Suprapubic skin (tissue), 4 donors: ENCODE measurements at regions not wholly inside any gene's neighbourhood (a gene's known extent, or its start where the extent isn't known, plus 50 kb on each side); places are given as distances from the start of the nearest gene placed in this dataset.

Source experiments
- DNase-seq, 2 donors: peaks; one replicate each; pipeline ENCODE4 v3.0.0-alpha.2; 2019; ENCODE audit warnings: low spot score in 2 of 2
- H3K27ac ChIP-seq: fragments of 200-600 bp; sonication (generic); one replicate; pipeline ENCODE4 v1.5.1; 2019
- H3K27me3 ChIP-seq: fragments of 200-600 bp; sonication (generic); one replicate; pipeline ENCODE4 v1.5.1; 2019
- H3K36me3 ChIP-seq: fragments of 200-600 bp; sonication (generic); one replicate; pipeline ENCODE4 v1.5.1; 2019
- H3K4me1 ChIP-seq: fragments of 200-600 bp; sonication (generic); one replicate; pipeline ENCODE4 v1.5.1; 2019
- H3K4me3 ChIP-seq: fragments of 200-600 bp; sonication (generic); one replicate; pipeline ENCODE4 v1.5.1; 2019; ENCODE audit warnings: mild to moderate bottlenecking
- H3K9me3 ChIP-seq: fragments of 200-600 bp; sonication (generic); one replicate; pipeline ENCODE4 v1.5.1; 2019
- CTCF ChIP-seq, 2 donors: fragments of 200-600 bp in 1 of 2; fragments of 450-650 bp in 1 of 2; sonication (generic) in 1 of 2; IDR thresholded peaks; one replicate each; pipeline ENCODE4 v1.5.1; 2016 to 2019; ENCODE audit warnings: antibody characterized with exemption in 2 of 2, mild to moderate bottlenecking in 1 of 2, moderate library complexity in 1 of 2
- EP300 ChIP-seq: sonication (generic); formaldehyde crosslinking; IDR thresholded peaks from one replicate; pipeline ENCODE4 v1.6.1; 2017; ENCODE audit warnings: antibody characterized with exemption
- POLR2A ChIP-seq, 2 donors: fragments of 450-650 bp; IDR thresholded peaks; one replicate each; pipeline ENCODE4 v1.6.1; 2017; ENCODE audit warnings: antibody characterized with exemption in 2 of 2, mild to moderate bottlenecking in 2 of 2, moderate library complexity in 2 of 2
- POLR2AphosphoS5 ChIP-seq, 3 donors: sonication (generic); formaldehyde crosslinking; IDR thresholded peaks; one replicate each; pipeline ENCODE4 v1.6.1; 2017; ENCODE audit warnings: antibody characterized with exemption in 3 of 3
- WGBS: methylation state at CpG from one replicate; pipeline ENCODE4 v1.1.5; 2018; 5-methylcytosine and 5-hydroxymethylcytosine counted together

GRCh38 chr12:86543716-86544115, 287.5 kb upstream of the MGAT4C start:
- TF ChIP-seq POLR2AphosphoS5 (IDR thresholded peaks at IDR 0.05) = no peak
- TF ChIP-seq CTCF (IDR thresholded peaks at IDR 0.05) = no peak
- no peak for TF ChIP-seq EP300
- TF ChIP-seq POLR2A (IDR thresholded peaks at IDR 0.05) = no peak
- no peak overlapping the region for H3K4me3 ChIP-seq
- DNase-seq = no peak
- no peaks in the 10 kb centered on the region for H3K36me3 ChIP-seq
- H3K9me3 ChIP-seq = no peaks in the 10 kb centered on the region
- no peaks in the 10 kb centered on the region for H3K27me3 ChIP-seq
- 45% methylated on average over 3 of the region's 3 CpGs for WGBS
- H3K27ac ChIP-seq = no peak overlapping the region
- H3K4me1 ChIP-seq = no peaks in the 10 kb centered on the region

DNA sequence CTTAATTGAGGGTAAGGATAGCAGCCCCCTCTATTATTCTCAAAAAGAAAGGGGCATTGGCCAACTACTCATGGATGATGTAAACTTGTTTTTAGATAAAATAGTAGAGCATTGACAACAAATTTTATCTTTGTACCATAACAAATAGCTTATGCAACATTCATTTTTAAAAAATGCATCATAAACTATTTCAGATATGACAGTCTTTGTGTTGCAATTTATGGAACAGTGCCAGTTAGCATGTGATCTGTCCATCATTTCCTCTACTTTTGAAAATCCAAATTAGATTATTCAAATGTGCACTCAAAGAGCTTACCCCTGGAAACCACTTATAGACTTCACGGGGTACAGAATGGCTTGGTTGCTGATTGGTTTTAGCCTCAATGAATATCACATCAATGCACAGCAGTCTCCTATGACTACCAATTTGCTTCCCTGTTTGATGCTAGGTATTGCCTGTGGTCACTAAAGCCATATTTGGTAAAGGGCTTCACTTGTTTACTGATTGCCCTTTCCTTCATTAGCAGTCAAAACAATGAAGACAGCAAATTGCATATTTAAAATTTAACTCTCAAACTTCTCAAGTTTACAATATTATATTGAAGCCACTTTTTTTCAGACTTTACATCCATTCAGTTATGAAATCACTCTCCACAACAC, 274.9 kb upstream of the MGAT4C start:
- no peak overlapping the region for H3K27ac ChIP-seq
- H3K4me3 ChIP-seq = no peak overlapping the region
- H3K9me3 ChIP-seq = no peaks in the 10 kb centered on the region
- H3K4me1 ChIP-seq = no peaks in the 10 kb centered on the region
- 69% methylated on average over 1 of the region's 1 CpG for WGBS
- TF ChIP-seq EP300 (no peak), CTCF (IDR thresholded peaks at IDR 0.05) (no peak), POLR2A (IDR thresholded peaks at IDR 0.05) (no peak), POLR2AphosphoS5 (IDR thresholded peaks at IDR 0.05) (no peak)
- H3K27me3 ChIP-seq = no peaks in the 10 kb centered on the region
- H3K36me3 ChIP-seq = no peaks in the 10 kb centered on the region
- no peak for DNase-seq

DNA sequence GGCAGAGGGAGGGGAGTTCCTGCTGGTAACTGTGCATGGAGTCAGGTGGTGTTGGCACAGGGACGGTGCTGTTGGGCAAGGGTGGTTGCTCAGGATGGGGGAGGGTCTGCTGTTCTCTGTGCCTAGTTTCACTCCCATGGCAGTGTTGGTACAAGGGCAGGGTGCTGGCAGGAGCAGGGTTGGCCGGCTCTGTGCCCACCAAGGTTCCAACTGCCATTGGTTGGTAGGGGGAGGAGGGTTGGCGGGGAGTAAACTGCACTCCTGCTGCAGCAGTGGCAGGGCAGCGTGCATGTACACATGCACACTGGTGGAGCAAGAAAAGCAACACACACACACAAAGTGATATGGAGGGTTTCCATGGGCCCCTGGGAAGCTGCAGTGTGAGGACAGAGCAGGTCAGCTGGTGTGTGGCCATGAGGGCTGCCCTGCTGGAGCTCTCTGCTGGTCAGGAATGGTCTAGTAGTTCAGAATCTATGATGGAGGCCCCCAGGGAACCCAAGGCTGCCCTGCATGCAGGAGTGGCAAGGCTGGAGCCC, 269.9 kb upstream of the MGAT4C start:
- Histone ChIP-seq H3K27ac (no peak overlapping the region), H3K4me3 (no peak overlapping the region), H3K36me3 (no peaks in the 10 kb centered on the region), H3K9me3 (peaks cover 9% of the 10 kb centered on the region), H3K27me3 (no peaks in the 10 kb centered on the region), H3K4me1 (no peaks in the 10 kb centered on the region)
- no peak for TF ChIP-seq EP300
- TF ChIP-seq POLR2AphosphoS5 (IDR thresholded peaks at IDR 0.05) = no peak
- TF ChIP-seq POLR2A (IDR thresholded peaks at IDR 0.05) = no peak
- TF ChIP-seq CTCF (IDR thresholded peaks at IDR 0.05) = no peak
- WGBS = 100% methylated on average over 2 of the region's 4 CpGs
- DNase-seq = no peak

GRCh38 chr12:86523844-86524243, 267.7 kb upstream of the MGAT4C start:
- Histone ChIP-seq H3K36me3 (no peaks in the 10 kb centered on the region), H3K27me3 (no peaks in the 10 kb centered on the region), H3K4me3 (no peak overlapping the region), H3K4me1 (no peaks in the 10 kb centered on the region), H3K27ac (no peak overlapping the region), H3K9me3 (peaks cover 9% of the 10 kb centered on the region)
- WGBS = 95% methylated on average over 3 of the region's 3 CpGs
- TF ChIP-seq POLR2A (IDR thresholded peaks at IDR 0.05) (no peak), EP300 (no peak), CTCF (IDR thresholded peaks at IDR 0.05) (no peak), POLR2AphosphoS5 (IDR thresholded peaks at IDR 0.05) (no peak)
- no peak for DNase-seq

DNA sequence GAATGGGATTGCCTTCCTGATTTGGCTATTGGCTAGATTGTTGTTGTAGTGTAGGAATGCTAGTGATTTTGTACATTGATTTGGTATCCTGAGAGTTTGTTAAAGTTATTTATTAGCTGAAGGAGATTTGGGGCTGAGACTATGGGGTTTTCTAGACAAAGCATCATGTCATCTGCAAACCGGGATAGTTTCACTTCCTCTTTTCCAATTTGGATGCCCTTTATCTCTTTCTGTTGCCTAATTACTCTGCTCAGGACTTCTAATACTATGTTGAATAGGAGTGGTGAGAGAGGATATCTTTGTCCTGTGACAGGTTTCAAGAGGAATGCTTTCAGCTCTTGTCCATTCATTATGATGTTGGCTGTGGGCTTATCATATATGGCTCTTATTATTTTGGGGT, 265.7 kb upstream of the MGAT4C start:
- Histone ChIP-seq H3K4me1 (no peaks in the 10 kb centered on the region), H3K4me3 (no peak overlapping the region), H3K27me3 (no peaks in the 10 kb centered on the region), H3K9me3 (peaks cover 9% of the 10 kb centered on the region), H3K27ac (no peak overlapping the region), H3K36me3 (no peaks in the 10 kb centered on the region)
- TF ChIP-seq EP300 = no peak
- TF ChIP-seq CTCF (IDR thresholded peaks at IDR 0.05) = no peak
- 59% methylated on average over 1 of the region's 1 CpG for WGBS
- DNase-seq = no peak
